Astrocyte (in vitro differentiated cells and primary cell): ENCODE measurements at regions not wholly inside any gene's neighbourhood (a gene's known extent, or its start where the extent isn't known, plus 50 kb on each side); places are given as distances from the start of the nearest gene placed in this dataset.

Experiments
- EZH2 ChIP-seq: IDR thresholded peaks from 2 replicates; pipeline ENCODE4 v1.6.1; 2012; ENCODE audit warnings: mild to moderate bottlenecking, low read length, inconsistent platforms; ENCODE audit not compliant: insufficient read depth
- TF ChIP-seq, protein P1 (sequence below): IDR thresholded peaks from 2 replicates; pipeline ENCODE4 v1.5.1; 2011; ENCODE audit warnings: low read depth, mild to moderate bottlenecking, inconsistent platforms, low read length, moderate library complexity; ENCODE audit not compliant: insufficient read depth

GRCh38 chr1:56188221-56188620 is 391.1 kb downstream of the PLPP3 start:
- TF ChIP-seq, protein P1, sequence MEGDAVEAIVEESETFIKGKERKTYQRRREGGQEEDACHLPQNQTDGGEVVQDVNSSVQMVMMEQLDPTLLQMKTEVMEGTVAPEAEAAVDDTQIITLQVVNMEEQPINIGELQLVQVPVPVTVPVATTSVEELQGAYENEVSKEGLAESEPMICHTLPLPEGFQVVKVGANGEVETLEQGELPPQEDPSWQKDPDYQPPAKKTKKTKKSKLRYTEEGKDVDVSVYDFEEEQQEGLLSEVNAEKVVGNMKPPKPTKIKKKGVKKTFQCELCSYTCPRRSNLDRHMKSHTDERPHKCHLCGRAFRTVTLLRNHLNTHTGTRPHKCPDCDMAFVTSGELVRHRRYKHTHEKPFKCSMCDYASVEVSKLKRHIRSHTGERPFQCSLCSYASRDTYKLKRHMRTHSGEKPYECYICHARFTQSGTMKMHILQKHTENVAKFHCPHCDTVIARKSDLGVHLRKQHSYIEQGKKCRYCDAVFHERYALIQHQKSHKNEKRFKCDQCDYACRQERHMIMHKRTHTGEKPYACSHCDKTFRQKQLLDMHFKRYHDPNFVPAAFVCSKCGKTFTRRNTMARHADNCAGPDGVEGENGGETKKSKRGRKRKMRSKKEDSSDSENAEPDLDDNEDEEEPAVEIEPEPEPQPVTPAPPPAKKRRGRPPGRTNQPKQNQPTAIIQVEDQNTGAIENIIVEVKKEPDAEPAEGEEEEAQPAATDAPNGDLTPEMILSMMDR = no peak
- no peak for TF ChIP-seq EZH2
